ENCODE measurements at regions not wholly inside any gene's neighbourhood (a gene's known extent, or its start where the extent isn't known, plus 50 kb on each side); places are given as distances from the start of the nearest gene placed in this dataset.

DNA sequence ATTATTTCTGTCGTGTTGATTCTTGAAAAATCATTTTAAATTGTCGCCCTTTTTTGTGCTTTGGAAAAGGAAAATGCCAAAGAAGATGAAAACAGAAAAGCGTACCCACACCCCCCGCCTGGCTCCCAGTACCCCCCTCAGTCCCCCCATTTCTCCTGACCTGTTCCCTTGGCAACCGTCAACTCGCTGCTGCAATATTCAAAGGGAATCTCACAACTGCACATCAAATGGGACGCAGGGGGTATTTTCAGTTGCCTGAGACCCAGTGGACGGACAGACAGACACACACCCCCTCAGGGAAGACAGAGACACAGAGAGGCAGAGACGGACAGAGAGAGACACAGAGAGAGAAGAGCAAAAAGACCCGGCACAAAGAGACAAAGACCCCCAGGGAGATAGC, 83.5 kb upstream of the PRR20G start:
- DNase-seq: no peak

DNA sequence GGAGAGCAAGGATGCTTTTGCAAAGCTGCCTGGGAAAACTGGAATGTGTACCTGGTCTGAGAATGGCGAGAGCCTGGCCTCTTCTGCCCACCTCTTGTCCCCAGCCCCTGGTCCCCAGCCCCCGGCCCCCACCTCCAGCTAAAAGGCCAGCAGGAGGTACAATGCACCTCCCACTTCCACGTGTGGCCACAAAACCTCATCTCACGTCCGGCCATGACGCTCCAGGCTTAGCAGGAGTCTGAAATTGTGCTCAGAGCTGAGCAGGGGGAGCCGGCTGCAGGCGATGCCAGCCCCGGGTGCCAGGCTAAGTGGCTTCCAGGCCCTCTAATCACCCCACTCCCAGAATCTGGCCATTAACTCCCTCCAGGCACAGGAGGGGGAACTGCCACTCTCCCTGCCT, 83.1 kb upstream of the PRR20G start:
- no peak for DNase-seq

DNA sequence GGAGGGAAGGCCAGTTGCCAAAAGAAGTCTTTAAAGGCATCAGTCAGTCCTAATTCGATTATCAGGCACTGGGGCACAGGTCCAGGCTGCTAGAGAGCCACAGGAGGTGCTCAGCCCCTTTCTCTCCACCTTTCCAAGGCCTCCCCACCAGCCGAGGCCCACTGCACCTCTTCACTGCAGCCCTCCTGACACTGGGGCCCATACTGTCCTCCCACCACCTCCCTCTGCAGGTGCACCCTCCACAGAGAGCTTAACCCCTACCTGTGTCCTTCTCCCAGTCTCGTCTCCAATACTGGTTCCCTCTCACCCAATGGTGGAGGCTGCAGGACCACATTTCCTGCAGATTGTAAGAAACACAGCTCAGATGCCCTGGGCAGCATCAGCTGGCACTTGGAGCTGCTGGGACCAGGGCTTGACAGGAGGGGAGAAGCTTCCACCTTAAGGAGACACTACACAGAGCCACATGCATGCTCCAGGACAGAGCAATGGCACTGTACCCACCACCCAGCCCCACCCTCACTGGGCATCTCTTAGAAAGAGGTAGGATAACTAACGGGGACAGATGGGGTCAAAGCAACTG, 81.6 kb upstream of the PRR20G start:
- DNase-seq: no peak

DNA sequence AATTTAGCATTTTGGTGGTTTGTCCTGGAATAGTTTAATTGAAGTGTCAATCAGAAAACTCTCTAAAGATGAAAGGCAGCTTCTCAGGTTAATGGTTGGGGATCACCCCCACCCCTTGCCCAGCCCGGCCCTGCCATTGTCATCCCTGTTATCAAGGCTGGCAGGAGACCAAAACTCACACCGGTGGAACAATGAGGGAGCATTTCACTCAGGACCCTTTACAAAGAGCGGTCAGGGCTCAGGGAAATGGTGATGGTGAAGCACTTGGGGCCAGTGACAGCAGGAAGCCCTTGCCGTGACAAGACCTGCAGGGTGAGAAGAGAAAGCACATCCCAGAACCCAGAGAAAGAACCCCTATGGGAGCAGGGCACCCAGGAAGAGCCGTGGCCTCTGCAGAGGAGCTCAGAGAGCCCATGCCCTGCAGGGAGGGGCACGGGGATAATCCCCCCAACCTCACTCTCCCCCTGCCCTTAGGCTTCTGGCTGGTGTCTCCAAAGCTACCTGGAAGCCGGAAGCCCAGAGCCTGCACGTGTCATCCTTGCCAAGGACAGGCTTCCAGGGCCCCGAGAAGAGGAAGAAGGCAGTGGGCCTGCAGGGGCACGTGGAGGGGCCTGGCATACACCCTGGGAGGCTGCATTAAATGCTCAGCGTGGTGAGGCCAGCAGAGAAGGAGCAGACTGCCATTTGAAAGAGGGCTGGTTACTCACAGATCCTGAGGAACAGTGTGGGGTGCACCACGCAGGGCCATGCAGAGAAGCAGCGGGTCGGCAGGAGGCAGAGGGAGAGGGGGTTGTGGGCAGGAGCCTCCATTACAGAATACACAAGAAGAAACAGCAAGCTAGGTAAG, 80.6 kb upstream of the PRR20G start:
- no peak for DNase-seq

DNA sequence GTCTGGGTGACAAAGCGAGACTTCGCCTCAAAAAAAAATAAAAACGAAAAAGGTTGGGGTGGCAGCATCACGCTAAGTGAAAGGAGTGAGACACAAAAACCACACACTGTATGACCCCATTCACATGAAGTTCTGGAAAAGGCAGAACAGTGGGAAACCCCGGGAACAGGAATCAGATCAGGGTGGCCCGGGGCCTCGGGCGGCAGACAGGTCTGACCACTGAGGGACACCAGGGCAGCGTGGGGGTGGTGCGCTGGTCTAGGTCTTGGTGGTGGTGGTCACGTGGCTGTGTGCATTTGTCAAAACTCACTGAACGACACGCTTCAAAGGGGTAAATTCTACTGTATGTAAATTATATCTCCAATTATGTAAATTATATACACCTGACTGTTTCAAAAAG, 79.7 kb upstream of the PRR20G start:
- DNase-seq: no peak

DNA sequence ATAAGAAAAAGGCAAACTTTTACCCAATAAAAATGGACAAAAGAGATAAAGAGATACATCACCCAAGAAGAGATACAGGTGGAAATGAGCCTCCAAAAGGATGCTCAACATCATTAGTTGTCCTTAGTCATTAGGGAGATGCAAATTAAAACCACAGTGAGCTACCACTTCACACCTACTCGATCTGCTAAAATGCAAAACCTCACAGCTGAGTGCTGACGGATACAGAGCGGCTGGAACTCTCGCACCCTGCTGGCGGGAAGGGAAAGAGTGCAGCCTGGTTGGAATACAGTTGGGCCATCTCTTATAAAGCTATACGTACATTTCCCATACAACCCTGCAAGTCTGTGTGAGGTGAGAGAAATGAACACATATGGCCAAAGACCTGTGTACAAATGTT, 78.5 kb upstream of the PRR20G start:
- no peak for DNase-seq

DNA sequence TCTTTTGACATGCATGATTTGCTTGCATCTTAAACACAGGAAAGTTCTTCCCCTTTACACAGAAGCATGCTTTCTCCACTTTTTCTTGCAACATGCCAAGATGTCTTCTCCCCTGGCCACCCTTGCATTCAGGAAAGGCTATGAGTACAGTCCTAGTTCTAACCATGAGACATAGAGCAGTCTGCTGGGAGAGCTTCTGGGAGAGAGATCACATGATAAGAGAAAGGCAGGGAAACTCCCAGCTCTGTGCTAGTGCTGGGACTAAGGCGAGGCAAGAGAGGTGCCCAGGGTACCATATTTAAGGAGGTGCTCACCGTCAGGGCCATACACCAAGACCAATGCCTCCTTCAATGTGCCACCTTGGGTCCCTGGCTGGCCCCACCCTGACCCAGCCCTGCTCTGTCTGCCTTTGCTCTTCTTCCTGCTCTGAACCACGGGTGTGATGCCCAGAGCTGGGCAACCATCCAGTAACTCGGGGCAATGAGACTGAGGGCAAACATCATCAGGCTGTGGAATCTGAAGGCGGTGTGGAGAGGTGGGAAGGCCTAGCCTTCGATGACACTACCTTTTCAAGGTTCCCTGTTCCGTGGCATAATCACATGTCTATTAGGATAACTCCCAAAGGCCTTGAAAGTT, 77.4 kb upstream of the PRR20G start:
- DNase-seq: no peak

DNA sequence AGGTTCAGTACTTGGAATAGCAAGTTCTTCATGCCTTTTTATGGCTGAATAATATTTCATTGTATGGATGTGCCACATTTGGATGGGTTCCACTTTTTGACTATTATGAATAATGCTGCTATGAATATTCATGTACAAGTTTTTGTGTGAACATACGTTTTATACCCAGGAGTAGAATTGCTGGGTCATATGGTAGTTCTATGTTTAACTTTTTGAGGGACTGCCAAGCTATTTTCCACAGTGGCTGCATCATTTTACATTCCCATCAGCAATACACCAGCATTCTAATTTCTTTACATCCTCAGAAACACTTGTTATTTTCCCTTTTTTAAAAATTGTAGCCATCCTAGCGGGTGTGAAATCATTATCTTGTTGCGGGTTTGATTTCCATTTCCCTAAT, 76.0 kb upstream of the PRR20G start:
- no peak for DNase-seq

DNA sequence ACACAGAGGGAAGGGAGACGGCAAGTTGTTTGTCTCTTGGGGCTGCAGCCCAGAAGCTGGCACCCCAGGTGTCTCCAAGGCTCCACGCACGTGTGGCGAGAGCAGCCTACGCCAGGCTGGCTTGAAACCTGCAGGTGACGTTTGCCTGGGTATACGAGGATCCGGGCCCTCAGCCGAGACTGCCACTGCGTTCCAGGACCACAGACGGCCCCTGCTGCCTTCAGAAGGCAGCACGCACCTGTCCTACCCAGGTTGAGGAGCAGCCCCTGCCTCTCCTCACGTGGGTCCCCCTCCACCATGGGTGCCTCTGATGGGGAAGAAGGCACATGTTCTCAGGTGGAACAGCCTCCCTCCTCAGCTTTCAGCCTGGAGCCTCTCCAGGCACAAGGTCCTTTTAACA, 75.3 kb upstream of the PRR20G start:
- DNase-seq: no peak

DNA sequence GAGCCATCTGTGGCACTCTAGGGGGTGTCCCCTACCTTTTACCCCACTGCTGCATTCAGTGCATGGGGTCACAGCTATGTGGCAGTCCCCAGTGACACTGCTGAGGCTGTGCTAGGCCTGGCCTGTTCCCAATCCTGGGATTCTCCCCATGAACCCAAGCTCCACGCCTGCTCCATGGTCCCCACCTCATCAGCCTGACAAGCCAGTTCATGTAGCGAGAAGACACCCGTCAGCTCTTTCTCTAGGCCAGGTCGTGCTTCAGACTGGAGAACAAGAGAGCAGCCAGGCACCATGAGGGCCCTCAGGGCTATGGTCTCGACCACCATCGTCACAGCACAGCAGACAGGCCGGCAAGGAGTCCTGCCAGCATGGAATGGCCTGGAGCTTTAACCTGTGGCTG, 72.8 kb upstream of the PRR20G start:
- no peak for DNase-seq

DNA sequence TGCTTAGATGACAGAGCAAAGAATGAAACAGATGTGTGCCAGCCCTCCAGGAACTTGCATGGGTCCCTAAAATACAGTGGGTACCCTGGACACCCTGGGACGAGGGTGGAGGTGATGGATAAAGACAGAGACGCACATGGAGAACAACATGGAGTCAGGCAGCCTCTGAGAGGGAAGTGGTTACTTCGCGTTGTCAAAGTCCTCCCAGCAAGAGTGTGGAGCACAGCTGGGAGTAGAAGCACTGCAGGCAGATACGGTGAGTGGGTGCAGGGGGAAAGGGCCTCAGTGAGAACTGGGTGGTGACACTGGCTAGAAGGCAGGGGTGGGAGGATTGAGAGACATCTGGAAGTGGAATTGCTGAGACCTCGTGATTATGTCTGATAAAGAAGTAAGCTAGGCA, 70.8 kb upstream of the PRR20G start:
- DNase-seq: no peak

DNA sequence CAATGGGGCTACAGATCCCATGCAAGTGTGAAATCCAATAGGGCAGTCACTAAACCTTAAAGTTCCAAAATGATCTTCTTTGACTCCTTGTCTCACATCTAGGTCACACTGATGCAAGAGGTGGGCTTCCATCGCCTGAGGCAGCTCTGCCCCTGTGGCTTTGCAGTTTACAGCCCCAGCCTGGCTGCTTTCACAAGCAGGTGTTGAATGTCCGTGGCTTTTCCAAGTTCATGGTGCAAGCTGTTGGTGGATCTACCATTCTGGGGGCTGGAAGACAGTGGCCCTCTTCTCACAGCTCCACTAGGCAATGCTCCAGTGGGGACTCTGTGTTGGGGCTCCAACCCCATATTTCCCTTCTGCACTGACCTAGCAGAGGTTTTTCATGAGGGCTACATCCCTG, 68.5 kb upstream of the PRR20G start:
- no peak for DNase-seq

DNA sequence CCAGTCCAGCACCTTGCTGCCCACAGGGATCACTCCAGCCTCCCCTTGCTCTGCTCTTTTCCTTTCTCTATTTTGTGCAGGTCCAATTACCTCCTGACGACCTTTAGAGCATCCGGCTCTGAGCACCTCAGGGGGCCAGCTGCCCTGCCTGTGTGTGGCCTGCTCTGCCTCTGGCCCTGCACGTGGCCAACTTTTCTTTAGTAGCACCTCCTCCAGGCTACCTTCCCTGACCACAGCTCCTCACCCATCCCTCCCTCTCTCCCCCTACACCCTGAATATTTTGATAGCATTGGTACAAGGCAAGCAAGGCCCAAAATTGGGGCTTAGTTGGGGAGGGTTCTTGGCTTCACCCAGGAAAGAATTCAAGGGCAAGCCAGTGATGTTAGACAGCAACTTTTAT, 66.9 kb upstream of the PRR20G start:
- no peak for DNase-seq

DNA sequence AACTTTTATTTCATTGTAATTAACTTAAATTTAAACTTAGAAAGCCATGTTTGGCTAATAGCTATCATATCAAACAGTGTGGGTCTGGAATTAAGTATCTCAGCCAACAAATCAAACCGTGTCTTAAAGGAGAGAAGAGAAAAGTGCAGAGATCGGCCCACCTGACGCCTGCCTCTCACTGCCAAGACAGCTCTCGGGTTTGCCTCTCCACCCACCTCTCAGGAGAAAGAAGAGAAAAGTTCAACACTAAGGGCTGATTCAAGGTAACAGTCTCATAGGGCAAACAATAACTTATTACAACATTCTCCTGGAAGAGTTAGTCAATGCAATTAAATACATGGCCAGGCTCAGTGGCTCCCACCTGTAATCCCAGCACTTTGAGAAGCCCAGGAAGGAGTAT, 64.8 kb upstream of the PRR20G start:
- no peak for DNase-seq

DNA sequence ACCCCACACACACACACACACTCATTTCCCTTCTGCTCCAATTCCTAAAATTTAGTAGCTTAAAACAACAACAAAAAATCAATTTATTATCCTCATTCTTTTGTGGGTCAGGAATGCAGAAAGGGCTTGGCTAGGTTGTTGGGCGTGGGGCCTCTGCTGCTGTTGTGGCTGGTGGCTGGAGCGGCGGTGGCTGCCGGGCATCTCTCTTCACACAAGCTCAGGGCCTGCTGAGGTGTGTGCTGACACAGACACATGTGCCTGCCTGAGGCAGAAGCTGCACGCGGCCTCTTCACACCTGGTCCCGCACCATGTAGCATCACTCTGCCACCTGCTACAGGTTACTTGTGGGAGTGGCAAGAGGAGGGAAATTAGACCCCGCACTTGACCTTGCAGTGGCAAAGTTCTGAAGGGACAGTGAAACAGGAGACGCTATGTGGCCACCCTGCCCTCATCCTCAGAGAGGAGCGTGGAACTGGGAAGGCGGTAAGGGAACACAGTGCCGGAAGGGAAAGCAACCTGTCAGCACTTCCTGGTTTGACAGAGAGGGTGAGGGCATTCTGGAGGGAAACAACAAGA, 64.0 kb upstream of the PRR20G start:
- no peak for DNase-seq

DNA sequence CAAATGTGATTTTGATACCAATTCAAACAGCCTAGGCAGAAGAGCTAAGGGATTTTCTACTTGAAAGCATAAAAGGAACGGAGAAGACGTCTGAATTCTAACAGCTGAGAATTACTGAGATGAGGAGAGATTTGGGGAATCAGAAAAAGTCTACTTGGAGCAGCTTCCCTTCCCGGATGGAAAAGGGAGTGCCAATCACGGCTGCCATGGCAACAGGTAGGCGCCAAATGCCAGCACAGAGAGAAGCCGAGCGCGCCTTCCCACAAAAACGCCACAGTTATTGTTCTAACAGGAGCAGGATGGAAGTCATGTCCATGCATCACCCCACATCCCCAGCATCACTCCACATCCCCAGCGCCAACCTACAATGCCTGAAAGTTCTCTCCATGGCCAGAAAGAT, 63.5 kb upstream of the PRR20G start:
- no peak for DNase-seq

DNA sequence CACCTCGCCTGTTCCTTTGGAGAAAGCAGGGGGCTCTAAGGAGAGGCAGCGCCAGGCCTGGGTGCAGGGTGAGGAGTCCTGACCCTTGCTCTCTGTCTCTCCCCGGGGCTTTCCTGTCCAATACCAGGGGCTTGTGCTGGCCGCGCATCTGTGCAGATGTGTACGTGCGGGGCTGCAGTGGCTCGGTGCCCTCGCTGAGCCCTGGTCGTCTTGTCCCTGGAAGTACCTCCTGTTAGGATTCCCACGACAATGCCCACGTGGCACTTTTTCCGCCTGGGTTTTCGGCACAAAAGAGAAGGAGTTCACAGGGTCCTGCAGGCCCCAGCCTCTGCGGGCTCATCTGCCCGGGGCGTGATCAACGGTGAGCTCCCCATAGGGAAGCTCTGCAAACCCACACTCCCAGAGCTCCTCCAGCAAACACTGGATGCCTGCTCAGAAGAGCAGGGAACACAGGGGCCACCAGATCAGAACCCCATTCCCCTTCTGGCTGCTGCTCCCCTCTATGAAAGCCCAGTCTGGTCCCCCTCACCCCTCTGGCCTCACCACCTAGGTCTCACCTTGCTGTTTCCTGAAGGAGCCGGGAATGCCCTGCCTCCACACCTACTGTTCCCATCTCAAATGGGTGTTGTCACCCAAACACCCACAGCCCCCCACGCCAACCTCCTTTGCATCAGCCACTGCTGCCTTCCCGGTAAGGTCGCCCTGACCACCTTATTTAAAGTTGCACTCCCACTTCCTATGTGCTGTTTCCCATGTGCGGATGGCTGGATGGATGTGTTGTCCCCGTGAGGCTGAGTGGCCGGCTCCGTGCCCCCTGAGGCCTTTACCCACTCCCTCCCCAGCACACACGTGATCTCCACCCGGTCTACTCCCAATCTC, 62.6 kb upstream of the PRR20G start:
- DNase-seq: no peak

DNA sequence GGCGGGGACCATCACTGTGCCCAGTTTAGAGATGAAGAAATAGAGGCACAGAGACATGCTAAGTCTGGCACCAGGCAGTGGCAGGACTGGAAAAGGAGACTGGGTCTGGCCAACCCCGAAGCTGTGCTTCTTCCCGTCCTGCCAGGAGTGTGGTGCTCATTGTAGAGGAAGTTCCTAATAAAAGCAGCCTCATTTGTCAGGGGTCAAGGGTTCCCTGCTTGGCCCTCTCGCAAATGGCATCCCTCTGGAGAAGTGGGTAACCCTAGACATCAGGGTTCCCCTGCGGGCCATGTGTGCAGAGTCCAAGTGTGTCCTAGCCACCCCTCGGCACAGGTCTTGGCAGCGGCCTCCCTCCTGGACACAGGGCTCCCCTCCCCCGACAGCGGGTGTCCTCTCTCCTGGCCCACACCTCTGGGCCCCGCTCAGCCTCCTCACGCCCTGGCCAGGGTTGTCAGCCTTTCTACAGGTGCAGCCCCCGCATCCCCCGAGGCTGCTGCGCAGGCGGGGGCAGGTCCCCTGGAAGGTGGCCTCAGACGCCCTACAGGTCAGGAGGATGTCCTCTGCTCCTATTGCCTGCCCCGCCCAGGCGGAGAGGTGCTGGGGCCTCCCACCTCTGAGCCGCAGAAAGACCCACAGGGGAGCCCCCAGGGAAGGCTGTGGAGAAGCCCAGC, 61.8 kb upstream of the PRR20G start:
- DNase-seq: no peak

DNA sequence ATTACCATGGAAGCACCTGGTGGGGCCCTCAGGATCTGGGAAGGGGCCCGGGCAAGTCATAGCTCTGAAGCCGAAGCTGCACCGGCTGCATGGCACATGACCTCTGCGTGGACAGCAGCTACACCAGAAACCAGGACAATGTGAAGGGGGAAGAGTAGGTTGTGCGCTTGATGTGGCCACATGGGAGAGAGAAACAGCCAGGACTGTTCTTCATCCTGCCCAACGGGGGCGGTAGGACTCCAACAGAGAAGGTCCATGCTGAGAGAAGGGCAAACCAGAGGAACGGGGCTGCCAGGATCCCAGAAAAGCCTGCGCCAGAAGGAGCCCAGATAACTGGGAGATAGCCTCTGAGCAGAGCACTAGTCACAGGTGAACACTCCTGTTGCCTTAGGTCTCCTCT, 54.9 kb upstream of the PRR20G start:
- no peak for DNase-seq

DNA sequence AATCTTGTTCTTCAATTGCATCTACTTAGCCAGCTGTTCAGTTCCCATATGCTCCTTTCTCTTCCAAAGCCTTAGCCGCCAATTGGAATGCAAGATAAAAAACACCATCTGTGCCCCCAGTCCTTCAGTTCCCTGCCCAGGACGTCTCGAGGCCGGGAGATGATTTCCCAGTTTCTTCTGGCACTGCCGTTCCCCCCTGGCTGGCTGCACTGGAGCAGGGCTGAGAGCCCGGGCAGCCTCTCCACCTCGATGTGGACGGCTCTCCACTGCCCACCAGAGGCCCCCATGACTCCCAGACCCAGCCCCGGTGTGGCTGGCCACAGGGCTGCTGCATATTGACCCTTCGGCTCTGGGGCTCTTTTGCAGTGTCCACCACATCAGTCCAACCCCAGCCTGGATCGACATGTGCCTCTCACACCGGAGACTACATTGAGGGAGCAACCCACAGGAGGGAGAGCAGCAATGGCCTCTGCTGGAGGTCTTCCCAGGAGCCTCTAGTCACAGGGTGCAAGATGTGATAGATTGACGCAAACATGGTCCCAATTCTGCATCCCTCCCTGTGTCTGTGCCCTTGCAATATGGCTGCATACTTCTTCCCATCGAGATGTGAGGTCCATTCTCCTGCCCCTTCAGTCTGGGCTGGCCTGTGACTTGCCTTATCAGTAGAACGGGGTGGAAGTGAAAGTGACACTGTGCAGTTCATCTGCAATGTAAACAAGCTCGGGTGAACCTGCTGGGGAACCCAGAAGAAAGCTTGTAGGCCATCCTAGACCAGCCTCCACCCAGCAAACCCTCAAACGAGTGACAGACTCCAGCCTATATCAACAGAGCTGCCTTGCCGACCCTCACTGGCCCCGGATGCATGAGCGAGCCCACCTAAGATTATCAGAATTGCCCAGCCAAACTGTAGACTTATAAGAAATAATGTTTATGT, 52.3 kb upstream of the PRR20G start:
- no peak for DNase-seq

DNA sequence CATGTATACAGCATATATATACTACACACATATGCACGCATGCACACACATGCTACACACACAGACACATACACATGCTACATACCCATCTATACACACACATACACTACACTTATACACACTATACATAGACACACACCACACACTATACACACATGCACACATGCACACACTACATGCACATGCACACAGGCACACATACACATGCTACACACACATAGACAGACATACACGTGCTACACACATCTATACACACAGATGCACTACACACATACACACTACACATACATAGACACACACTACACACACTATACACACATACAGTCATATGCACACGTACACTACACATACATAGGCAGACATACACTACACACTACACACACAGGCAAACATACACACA, 51.2 kb upstream of the PRR20G start:
- DNase-seq: no peak
